ENCODE measurements at regions not wholly inside any gene's neighbourhood (a gene's known extent, or its start where the extent isn't known, plus 50 kb on each side); places are given as distances from the start of the nearest gene placed in this dataset.
"Not testable (repeated sequence)": the region's sequence is repeated elsewhere in the genome, so short reads cannot be mapped to it uniquely, and the experiment has no call there.

DNA sequence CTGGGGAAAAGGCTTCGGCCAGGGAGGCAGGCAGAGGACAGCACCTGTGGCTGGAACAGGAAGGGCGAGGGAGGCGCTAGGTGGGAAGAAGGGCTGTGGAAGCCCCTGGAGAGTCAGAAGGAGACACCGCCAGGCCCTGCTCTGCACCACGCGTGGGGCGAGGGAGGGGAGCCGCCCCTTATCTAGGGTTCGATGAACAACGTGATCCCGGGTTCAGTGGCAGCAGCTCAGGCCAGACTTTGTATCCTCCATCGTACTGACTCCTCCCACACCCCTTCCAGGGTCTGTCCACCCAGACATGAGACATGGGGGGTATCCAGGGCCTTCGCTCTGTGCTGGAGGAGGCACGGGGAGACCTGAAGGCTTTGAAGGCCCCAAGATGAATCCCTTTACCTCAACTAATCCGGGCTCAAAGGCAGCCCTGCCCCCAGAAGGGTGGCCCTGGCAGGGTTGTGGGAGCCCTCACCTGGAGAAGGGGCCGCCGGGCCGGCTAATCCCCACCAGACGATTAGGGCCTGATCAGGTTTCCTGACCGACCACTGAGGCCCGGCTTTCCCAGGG lies 110.8 kb downstream of the PDGFA start:
- no peak for DNase-seq (ENCODE audit: low spot score)

DNA sequence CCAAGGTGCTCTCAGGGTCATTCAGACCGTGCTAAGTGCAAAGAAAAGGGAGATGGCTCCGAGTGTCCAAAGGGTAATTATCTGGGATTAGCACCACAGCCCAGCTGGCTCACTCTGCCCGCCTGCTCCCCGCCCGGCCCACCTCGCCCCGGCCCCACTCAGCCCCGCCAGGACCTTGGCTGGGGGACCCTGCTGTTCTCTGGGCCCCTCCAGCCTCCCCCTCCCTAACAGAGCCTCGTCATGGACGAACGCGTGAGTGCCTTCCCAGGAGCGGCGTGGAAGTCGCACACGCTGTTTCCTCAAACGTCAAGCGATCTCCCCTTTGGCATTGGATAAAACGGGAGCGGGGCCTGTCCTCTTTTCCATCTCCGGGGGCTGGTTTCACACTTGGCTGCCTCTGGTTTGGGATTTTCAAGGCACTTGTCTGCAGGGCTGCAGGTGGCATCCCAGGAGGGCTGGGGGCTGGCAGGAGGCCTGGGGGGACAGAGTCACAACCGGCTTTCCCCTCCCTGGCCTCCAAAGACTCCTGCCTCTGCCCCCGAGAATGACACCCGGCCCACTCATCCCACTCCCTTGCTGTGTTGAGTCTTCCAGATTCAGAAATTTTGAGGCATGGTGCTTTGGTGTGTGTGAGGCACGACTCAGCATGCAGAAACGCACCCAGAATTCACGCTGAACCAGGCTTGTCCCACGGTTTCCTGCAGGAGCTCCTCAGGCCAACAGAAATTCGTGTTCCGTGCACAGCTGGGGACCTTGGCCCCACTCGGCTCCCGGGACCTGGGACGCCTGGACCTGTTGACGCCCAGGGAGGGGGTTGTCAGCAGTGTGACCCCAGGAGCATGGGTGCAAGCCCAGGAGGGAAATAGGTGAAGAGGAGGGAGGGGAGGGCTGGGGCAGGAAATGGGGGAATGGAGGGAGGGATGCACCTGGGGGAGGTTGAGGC lies 110.0 kb downstream of the PDGFA start:
- no peak for DNase-seq (ENCODE audit: low spot score)

- DNase-seq (ENCODE audit: low spot score): no peak
Measured at GRCh38 chr7:410395-410910, 109.2 kb downstream of the PDGFA start.

- not testable (repeated sequence) for DNase-seq (ENCODE audit: low spot score)
Measured at GRCh38 chr7:411116-411515, 108.5 kb downstream of the PDGFA start.

GRCh38 chr7:411677-412312 lies 107.9 kb downstream of the PDGFA start:
- no peak for DNase-seq (ENCODE audit: low spot score)

- no peak for DNase-seq (ENCODE audit: low spot score)
Measured at GRCh38 chr7:412313-412710, 107.3 kb downstream of the PDGFA start.

- no peak for DNase-seq (ENCODE audit: low spot score)
Measured at GRCh38 chr7:414681-415560, 104.7 kb downstream of the PDGFA start.

DNA sequence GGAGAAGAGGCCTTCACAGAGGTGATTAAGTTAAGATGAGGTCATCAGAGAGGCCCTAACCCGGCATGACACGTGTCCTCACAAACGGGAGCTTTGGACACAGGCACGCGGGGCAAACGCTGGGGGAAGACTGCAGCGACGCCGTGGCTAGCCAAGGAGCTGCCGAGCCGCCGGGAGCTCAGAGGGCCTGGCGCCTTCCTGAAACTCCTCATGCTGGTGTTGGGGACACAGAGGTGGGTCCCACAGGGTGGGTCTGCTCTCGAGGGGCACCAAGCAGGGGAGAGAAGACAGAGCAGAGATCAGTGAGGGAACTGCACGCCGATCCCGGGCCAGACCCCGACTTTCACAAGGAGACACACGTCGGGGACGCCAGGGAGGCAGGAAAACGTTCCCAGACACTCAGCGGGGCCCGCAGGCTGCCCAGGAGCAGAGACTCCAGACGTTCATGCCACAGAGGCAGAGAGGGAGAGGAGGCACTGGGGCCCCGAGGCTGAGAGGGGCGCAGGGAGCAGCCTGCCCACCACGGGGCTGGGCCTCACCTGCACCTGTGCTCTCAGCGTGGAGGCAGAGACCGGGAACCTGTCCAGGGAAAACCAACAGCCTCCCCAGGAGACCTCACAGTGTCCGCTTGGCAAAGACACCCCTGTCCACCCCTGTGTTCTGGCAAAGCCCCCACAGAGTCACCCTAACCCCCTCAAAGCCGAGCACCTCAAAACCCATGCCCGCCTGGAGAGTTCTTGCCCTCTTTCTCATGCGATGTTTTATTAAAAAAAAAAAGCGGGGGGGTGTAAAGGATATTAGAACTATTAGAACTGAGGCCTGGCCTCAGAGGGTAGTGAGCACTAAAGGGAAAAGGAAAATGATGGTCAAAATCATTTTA lies 103.8 kb downstream of the PDGFA start:
- no peak for DNase-seq (ENCODE audit: low spot score)

GRCh38 chr7:416761-417624 lies 102.7 kb downstream of the PDGFA start:
- no peak for DNase-seq (ENCODE audit: low spot score)

DNA sequence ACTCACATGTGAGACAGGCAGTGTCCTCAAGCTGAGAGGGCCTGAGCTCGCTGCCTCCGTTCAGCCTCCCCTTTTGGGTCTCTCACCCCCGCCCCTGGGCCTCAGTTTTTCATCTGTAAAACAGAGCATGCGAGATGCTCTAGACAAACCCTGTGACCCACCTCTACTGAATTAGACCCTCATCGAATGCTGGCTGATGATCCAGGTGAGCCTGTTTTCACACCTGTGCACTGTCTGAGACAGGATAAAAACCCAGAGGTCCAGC lies 102.1 kb downstream of the PDGFA start:
- DNase-seq (ENCODE audit: low spot score): no peak

DNA sequence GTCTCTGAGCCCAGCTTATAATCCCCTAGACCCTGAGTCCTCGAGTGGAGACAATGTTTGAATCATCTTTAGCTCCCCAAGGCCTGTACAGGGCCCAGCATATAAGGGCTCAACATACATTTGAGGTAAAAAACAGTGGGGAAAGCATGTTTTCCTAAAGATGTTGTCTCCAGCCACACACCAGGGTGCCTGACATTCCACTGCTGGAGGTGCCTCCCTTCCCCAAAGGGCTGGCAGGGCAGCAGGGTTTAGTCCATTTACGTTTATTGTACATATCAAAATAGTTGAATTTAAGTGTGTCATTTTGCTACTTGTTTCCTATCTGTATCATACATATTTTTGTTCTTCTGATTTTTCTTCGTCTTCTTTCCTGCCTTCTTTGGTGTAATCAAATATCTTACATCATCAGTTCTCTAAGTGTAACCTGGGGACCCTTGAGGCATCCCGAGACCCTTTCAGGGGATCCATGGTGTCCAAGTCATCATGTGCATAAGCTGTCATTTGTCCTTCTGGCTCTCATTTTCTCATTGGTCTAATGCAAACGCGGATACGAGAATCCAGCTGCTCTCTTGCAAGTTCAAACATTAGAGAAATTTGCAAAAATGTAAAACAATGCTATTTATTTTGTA lies 101.6 kb downstream of the PDGFA start:
- DNase-seq (ENCODE audit: low spot score): no peak

GRCh38 chr7:418636-419280 lies 100.9 kb downstream of the PDGFA start:
- no peak for DNase-seq (ENCODE audit: low spot score)

- no peak for DNase-seq (ENCODE audit: low spot score)
Measured at GRCh38 chr7:420142-421093, 99.2 kb downstream of the PDGFA start.

GRCh38 chr7:421136-421991 lies 98.3 kb downstream of the PDGFA start:
- peak; percentile 29 for DNase-seq (ENCODE audit: low spot score)

- no peak for DNase-seq (ENCODE audit: low spot score)
Measured at GRCh38 chr7:422191-422885, 97.3 kb downstream of the PDGFA start.

DNA sequence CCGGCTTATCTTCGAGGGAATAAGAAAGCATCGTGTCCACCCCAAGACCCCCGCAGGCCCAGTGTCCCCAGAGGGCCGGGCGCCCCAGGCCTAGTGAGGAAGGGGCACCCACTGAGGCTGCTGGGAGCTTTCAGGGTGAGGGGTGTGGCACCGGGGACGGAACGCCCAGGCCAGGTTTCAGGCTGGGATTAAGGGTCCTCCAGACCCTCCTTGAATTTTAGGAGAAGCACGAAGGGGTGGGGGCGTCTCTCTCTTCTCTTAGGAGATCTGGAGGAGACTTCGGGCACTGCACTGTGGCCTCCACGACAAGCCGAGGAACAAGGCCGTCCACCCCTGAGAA lies 96.8 kb downstream of the PDGFA start:
- no peak for DNase-seq (ENCODE audit: low spot score)
